HepG2 (cell line): ENCODE measurements at regions not wholly inside any gene's neighbourhood (a gene's known extent, or its start where the extent isn't known, plus 50 kb on each side); places are given as distances from the start of the nearest gene placed in this dataset.

ENCODE experiments used
- ATAC-seq: fragments of 200-7000 bp; cut with Tn5 transposase; 3 replicates; pipeline ENCODE4 v1.9.1; 2020; ENCODE audit warnings: mild to moderate bottlenecking, moderate library complexity
- BruUV-seq: library from RNA; stranded (reverse); fragments of 400-500 nt; replicated peaks from 2 replicates; lab custom pipeline; 2021; lab: Mats Ljungman, UMichigan
- CTCF ChIA-PET: fragments of 300-600 bp; formaldehyde crosslinking; extraction: SDS; loops from one replicate; lab custom pipeline; 2021; ENCODE audit warnings: low total read pairs, inconsistent platforms, low intra/inter-chr PET ratio; lab: Yijun Ruan, JAX
- POLR2A ChIA-PET: fragments of 350-600 bp; sonication (Branson Sonifier 250); formaldehyde crosslinking; loops from one replicate; lab custom pipeline; 2020; ENCODE audit warnings: antibody characterized with exemption, inconsistent platforms; lab: Yijun Ruan, JAX
- DNase-seq: peaks from one replicate; pipeline ENCODE4 v3.0.0-alpha.2; 2015; ENCODE audit warnings: low spot score
- FAIRE-seq: peaks from 3 replicates; lab custom pipeline; 2011; peaks lifted over from hg19 to GRCh38; lab: Jason Lieb, UNC
- H2AFZ ChIP-seq: one replicate; pipeline ENCODE4 v1.6.1; 2011; ENCODE audit warnings: low read length, inconsistent platforms
- H3K27ac ChIP-seq: fragments of 300-600 bp; 3 replicates; pipeline ENCODE4 v1.8.0; 2011; ENCODE audit warnings: mixed run types, mild to moderate bottlenecking, mixed read lengths, low read length, inconsistent platforms; ENCODE audit not compliant: insufficient read depth; ENCODE audit errors: extremely low read length
- H3K27me3 ChIP-seq, 2 experiments: fragments of 200-600 bp in 1 of 2; 2 replicates in 1 of 2; 3 replicates in 1 of 2; pipeline versions ENCODE4 v1.6.0 to v1.8.0; 2011; ENCODE audit warnings: low read length in 2 of 2, mild to moderate bottlenecking in 2 of 2, moderate library complexity in 2 of 2, inconsistent platforms in 1 of 2; ENCODE audit not compliant: insufficient read depth in 2 of 2, control insufficient read depth in 1 of 2
- H3K36me3 ChIP-seq, 2 experiments: fragments of 200-600 bp in 1 of 2; replicated peaks in 1 of 2; 2 replicates in 1 of 2; 3 replicates in 1 of 2; pipeline versions ENCODE4 v1.5.1 to v1.8.0; 2011; ENCODE audit warnings: low read length in 2 of 2, inconsistent platforms in 1 of 2; ENCODE audit not compliant: insufficient read depth in 2 of 2, control insufficient read depth in 1 of 2
- H3K4me1 ChIP-seq: 2 replicates; pipeline ENCODE4 v1.5.1; 2012; ENCODE audit warnings: low read length, inconsistent platforms; ENCODE audit not compliant: insufficient read depth
- H3K4me2 ChIP-seq: 2 replicates; pipeline ENCODE4 v1.6.0; 2011; ENCODE audit warnings: low read depth, low read length, inconsistent platforms
- H3K4me3 ChIP-seq, 3 experiments: fragments of 200-600 bp in 1 of 3; sonication (generic), shearing (Covaris generic) in 1 of 3; replicated peaks in 1 of 3; 2 replicates each; pipeline ENCODE4 v1.5.1; 2011 to 2016; ENCODE audit warnings: low read length in 3 of 3, inconsistent platforms in 2 of 3, low read depth in 2 of 3, mild to moderate bottlenecking in 2 of 3, control low read depth in 1 of 3, mixed read lengths in 1 of 3; ENCODE audit not compliant: insufficient read depth in 1 of 3
- H3K79me2 ChIP-seq: one replicate; pipeline ENCODE4 v1.6.1; 2011; ENCODE audit warnings: low read length, inconsistent platforms; ENCODE audit not compliant: insufficient read depth
- H3K9ac ChIP-seq: 2 replicates; pipeline ENCODE4 v1.6.0; 2011; ENCODE audit warnings: mild to moderate bottlenecking, low read depth, low read length, inconsistent platforms; ENCODE audit not compliant: insufficient read depth
- H3K9me3 ChIP-seq: 2 replicates; pipeline ENCODE4 v1.5.1; 2012; ENCODE audit warnings: mild to moderate bottlenecking, low read length
- H4K20me1 ChIP-seq: 2 replicates; pipeline ENCODE4 v1.6.0; 2011; ENCODE audit warnings: inconsistent platforms, mild to moderate bottlenecking, low read length, moderate library complexity; ENCODE audit not compliant: insufficient read depth
- ARHGAP35 ChIP-seq: sonication (generic); formaldehyde crosslinking; IDR thresholded peaks from 2 replicates; pipeline ENCODE4 v1.9.0; 2022; ENCODE audit warnings: mild to moderate bottlenecking, inconsistent platforms, moderate library complexity, missing genetic modification reagents, borderline replicate concordance
- ARID2 ChIP-seq: sonication (generic); formaldehyde crosslinking; IDR thresholded peaks from 2 replicates; pipeline ENCODE4 v1.8.1; 2022; ENCODE audit warnings: mild to moderate bottlenecking, missing genetic modification reagents, borderline replicate concordance
- DNMT1 ChIP-seq: sonication (generic); formaldehyde crosslinking; IDR thresholded peaks from 2 replicates; pipeline ENCODE4 v1.5.1; 2020; ENCODE audit warnings: mild to moderate bottlenecking, missing genetic modification reagents
- HMG20A ChIP-seq: IDR thresholded peaks from 2 replicates; pipeline ENCODE4 v1.6.1; 2016; ENCODE audit warnings: borderline replicate concordance
- HOXA7 ChIP-seq: sonication (generic); formaldehyde crosslinking; IDR thresholded peaks from 2 replicates; pipeline ENCODE4 v1.8.1; 2022; ENCODE audit warnings: mild to moderate bottlenecking, missing genetic modification reagents, moderate library complexity
- JUNB ChIP-seq: sonication (generic); formaldehyde crosslinking; IDR thresholded peaks from 2 replicates; pipeline ENCODE4 v1.8.0; 2022; ENCODE audit warnings: missing genetic modification reagents, mild to moderate bottlenecking, borderline replicate concordance
- POLR2AphosphoS5 ChIP-seq: IDR thresholded peaks from 2 replicates; pipeline ENCODE4 v1.6.1; 2012; ENCODE audit warnings: low read depth, low read length
- SP140L ChIP-seq: sonication (generic); formaldehyde crosslinking; IDR thresholded peaks from 2 replicates; pipeline ENCODE4 v1.4.0; 2020; ENCODE audit warnings: missing genetic modification reagents, borderline replicate concordance
- STAT5B ChIP-seq: sonication (generic); formaldehyde crosslinking; IDR thresholded peaks from 2 replicates; pipeline ENCODE4 v1.4.0; 2020; ENCODE audit warnings: missing genetic modification reagents
- TBX3 ChIP-seq: fragments of 450-650 bp; IDR thresholded peaks from 2 replicates; pipeline ENCODE4 v1.6.1; 2017; ENCODE audit warnings: antibody characterized with exemption, mild to moderate bottlenecking, inconsistent platforms, borderline replicate concordance
- TSC22D2 ChIP-seq: sonication (generic); formaldehyde crosslinking; IDR thresholded peaks from 2 replicates; pipeline ENCODE4 v1.5.1; 2020; ENCODE audit warnings: missing genetic modification reagents, mild to moderate bottlenecking, borderline replicate concordance
- YY1 ChIP-seq: IDR thresholded peaks from 2 replicates; pipeline ENCODE4 v1.6.1; 2011; ENCODE audit warnings: low read length, low read depth, moderate library complexity, mild to moderate bottlenecking; ENCODE audit not compliant: insufficient read depth, insufficient replicate concordance
- ZFY ChIP-seq: sonication (generic); formaldehyde crosslinking; IDR thresholded peaks from 2 replicates; pipeline ENCODE4 v1.4.0; 2020; ENCODE audit warnings: missing genetic modification reagents
- ZNF337 ChIP-seq: sonication (generic); formaldehyde crosslinking; IDR thresholded peaks from 2 replicates; pipeline ENCODE4 v1.5.1; 2020; ENCODE audit warnings: missing genetic modification reagents, low read depth, mild to moderate bottlenecking, borderline replicate concordance
- ZNF766 ChIP-seq: sonication (generic); formaldehyde crosslinking; IDR thresholded peaks from 2 replicates; pipeline ENCODE4 v1.5.0; 2020; ENCODE audit warnings: missing genetic modification reagents, borderline replicate concordance
- ZNF768 ChIP-seq: sonication (generic); formaldehyde crosslinking; IDR thresholded peaks from 2 replicates; pipeline ENCODE4 v1.4.0; 2020; ENCODE audit warnings: missing genetic modification reagents
- ZNF772 ChIP-seq: sonication (generic); formaldehyde crosslinking; IDR thresholded peaks from 2 replicates; pipeline ENCODE4 v1.5.0; 2020; ENCODE audit warnings: mild to moderate bottlenecking, missing genetic modification reagents
- ZZZ3 ChIP-seq: sonication (generic); formaldehyde crosslinking; IDR thresholded peaks from 2 replicates; pipeline ENCODE4 v1.4.0; 2020; ENCODE audit warnings: missing genetic modification reagents, mild to moderate bottlenecking, borderline replicate concordance
- WGBS: methylation state at CpG from one replicate; pipeline ENCODE4 v1.1.6; 2017; ENCODE audit warnings: low lambda C conversion rate; 5-methylcytosine and 5-hydroxymethylcytosine counted together
- in situ Hi-C: cut with HindIII; loops from 2 replicates; pipeline ENCODE4 v1.10.0; 2017; ENCODE audit warnings: low pct_unique_long_range_greater_than_20kb; ENCODE audit not compliant: extremely low pct_ligation_motif_present
- intact Hi-C: fragments of 100-400 bp; cut with micrococcal nuclease; formaldehyde crosslinking; loops from one replicate; pipeline ENCODE4 v1.10.0; 2022; ENCODE audit not compliant: unreplicated experiment
- TF ChIP-seq, protein P1 (sequence below): sonication (generic); formaldehyde crosslinking; IDR thresholded peaks from 2 replicates; pipeline ENCODE4 v1.9.0; 2021; ENCODE audit warnings: missing genetic modification reagents, borderline replicate concordance
- TF ChIP-seq, protein P2 (sequence below): sonication (generic); formaldehyde crosslinking; IDR thresholded peaks from 2 replicates; pipeline ENCODE4 v1.4.0; 2020; ENCODE audit warnings: missing genetic modification reagents, borderline replicate concordance

DNA sequence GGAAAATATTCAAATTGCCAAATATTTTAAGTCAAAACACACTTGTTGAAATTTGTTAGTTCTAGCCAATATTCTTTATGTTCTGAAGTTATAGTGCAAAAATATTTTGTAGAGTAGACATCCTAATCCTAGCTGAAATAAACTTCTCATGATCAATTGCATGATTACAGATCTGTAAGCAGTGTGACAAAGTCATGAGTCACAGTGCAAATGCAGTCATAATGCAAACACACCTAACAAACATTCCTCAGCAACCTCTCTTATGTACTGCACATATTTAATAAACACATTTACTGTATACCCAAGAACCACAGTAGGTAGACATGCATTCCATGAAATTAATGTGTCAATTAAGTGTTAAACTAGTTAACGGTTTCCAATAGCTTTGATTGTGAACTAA lies 1857.4 kb downstream of the NCAM2 start:
- Histone ChIP-seq H3K4me2 (no peak overlapping the region), H3K36me3 (no peaks in the 10 kb centered on the region), H3K4me3 (no peak overlapping the region), H2AFZ (no peak overlapping the region), H3K27ac (no peak overlapping the region), H4K20me1 (no peaks in the 10 kb centered on the region), H3K27me3 (no peaks in the 10 kb centered on the region), H3K9ac (no peak overlapping the region), H3K79me2 (no peaks in the 10 kb centered on the region), H3K4me1 (no peaks in the 10 kb centered on the region), H3K9me3 (peaks cover 89% of the 10 kb centered on the region)
- 0% methylated on average over 1 of the region's 1 CpG for WGBS
- in situ Hi-C loops: no loop called here
- no TSS peak for BruUV-seq
- no peak for ATAC-seq
- TF ChIP-seq HMG20A (CRISPR knock-in tag): no peak
- TF ChIP-seq JUNB (CRISPR knock-in tag): no peak
- no peak for TF ChIP-seq ARHGAP35
- no peak for TF ChIP-seq POLR2AphosphoS5
- TF ChIP-seq ZNF768: no peak
- TF ChIP-seq DNMT1: no peak
- TF ChIP-seq YY1: no peak
- no peak for TF ChIP-seq ZZZ3 (CRISPR knock-in tag)
- no peak for TF ChIP-seq TBX3
- no peak for TF ChIP-seq ZNF772 (CRISPR knock-in tag)
- TF ChIP-seq SP140L (CRISPR knock-in tag): no peak
- TF ChIP-seq, protein P1, sequence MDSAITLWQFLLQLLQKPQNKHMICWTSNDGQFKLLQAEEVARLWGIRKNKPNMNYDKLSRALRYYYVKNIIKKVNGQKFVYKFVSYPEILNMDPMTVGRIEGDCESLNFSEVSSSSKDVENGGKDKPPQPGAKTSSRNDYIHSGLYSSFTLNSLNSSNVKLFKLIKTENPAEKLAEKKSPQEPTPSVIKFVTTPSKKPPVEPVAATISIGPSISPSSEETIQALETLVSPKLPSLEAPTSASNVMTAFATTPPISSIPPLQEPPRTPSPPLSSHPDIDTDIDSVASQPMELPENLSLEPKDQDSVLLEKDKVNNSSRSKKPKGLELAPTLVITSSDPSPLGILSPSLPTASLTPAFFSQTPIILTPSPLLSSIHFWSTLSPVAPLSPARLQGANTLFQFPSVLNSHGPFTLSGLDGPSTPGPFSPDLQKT (CRISPR knock-in tag): no peak
- no peak for TF ChIP-seq ZNF337
- no peak for TF ChIP-seq STAT5B
- no peak for TF ChIP-seq ZFY
- TF ChIP-seq TSC22D2 (CRISPR knock-in tag): no peak
- no peak for TF ChIP-seq ZNF766 (CRISPR knock-in tag)
- TF ChIP-seq HOXA7 (CRISPR knock-in tag): no peak
- TF ChIP-seq ARID2 (CRISPR knock-in tag): no peak
- TF ChIP-seq, protein P2, sequence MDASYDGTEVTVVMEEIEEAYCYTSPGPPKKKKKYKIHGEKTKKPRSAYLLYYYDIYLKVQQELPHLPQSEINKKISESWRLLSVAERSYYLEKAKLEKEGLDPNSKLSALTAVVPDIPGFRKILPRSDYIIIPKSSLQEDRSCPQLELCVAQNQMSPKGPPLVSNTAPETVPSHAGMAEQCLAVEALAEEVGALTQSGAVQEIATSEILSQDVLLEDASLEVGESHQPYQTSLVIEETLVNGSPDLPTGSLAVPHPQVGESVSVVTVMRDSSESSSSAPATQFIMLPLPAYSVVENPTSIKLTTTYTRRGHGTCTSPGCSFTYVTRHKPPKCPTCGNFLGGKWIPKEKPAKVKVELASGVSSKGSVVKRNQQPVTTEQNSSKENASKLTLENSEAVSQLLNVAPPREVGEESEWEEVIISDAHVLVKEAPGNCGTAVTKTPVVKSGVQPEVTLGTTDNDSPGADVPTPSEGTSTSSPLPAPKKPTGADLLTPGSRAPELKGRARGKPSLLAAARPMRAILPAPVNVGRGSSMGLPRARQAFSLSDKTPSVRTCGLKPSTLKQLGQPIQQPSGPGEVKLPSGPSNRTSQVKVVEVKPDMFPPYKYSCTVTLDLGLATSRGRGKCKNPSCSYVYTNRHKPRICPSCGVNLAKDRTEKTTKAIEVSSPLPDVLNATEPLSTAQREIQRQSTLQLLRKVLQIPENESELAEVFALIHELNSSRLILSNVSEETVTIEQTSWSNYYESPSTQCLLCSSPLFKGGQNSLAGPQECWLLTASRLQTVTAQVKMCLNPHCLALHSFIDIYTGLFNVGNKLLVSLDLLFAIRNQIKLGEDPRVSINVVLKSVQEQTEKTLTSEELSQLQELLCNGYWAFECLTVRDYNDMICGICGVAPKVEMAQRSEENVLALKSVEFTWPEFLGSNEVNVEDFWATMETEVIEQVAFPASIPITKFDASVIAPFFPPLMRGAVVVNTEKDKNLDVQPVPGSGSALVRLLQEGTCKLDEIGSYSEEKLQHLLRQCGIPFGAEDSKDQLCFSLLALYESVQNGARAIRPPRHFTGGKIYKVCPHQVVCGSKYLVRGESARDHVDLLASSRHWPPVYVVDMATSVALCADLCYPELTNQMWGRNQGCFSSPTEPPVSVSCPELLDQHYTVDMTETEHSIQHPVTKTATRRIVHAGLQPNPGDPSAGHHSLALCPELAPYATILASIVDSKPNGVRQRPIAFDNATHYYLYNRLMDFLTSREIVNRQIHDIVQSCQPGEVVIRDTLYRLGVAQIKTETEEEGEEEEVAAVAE: no peak
- ChIA-PET CTCF (no interaction called here), POLR2A (no interaction called here)
- no peak for DNase-seq
- no peak for FAIRE-seq
- intact Hi-C loops: no loop called here
